HG03039 (cell line): ENCODE measurements at regions not wholly inside any gene's neighbourhood (a gene's known extent, or its start where the extent isn't known, plus 50 kb on each side); places are given as distances from the start of the nearest gene placed in this dataset.

Experiments
- ATAC-seq: cut with Tn5 transposase; IDR thresholded peaks from one replicate; pipeline ENCODE4 v1.9.1; 2021; ENCODE audit warnings: mild to moderate bottlenecking, moderate library complexity; ENCODE audit not compliant: unreplicated experiment

DNA sequence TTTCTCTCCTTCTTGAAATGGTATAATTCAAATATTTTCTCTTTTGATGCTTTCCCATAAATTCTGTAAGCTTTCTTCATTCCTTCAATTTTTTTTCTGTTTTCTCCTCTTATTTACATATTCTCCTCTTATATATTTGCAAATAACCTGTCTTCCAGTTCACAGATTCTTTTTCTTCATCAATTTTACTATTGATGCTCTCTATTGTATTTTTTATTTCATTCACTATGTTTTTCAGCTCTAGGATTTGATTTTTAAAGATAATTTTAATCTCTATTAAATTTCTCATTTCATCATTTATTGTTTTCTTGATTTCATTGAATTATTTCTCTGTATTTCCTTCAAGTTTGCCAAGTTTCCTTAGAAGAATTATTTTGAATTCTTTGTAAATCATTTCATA is 54.0 kb upstream of the PRPS1L1 start:
- no peak for ATAC-seq

GRCh38 chr7:18082169-18082568 is 54.5 kb upstream of the PRPS1L1 start:
- no peak for ATAC-seq

GRCh38 chr7:18086165-18087025 is 58.7 kb upstream of the PRPS1L1 start:
- ATAC-seq = no peak

DNA sequence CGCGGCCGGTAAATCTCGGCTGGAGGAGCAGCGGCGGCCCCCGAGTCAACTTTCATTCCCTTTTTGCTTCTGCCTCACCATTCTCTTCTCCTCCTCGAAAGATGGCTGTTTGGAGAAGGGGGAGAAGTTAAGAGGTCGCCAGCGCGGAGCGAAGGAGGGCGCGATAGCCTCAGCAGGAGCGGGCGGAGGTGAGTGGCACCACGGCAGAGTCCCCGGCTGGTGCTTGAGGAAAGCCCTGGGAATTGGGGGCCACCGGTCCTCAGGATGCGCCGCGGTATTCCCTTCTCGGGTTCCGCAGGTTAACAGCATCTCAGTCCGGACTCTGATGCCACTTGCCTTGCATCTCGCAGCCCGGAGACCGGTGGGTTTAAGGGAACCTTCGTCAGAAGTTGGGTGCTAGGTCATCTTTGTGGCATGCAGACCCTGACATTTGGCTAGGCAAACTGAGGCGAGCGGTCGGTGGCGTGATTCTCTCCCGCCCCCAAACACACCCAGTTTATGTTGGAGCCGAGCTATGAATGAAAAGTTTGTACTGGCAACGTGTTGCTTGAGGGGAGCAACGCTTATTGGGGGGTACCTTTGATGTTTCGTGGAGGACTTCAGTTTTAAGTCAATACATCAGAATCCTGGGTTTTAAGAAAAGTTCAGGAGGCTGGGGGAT is 59.5 kb upstream of the PRPS1L1 start:
- ATAC-seq = no peak

DNA sequence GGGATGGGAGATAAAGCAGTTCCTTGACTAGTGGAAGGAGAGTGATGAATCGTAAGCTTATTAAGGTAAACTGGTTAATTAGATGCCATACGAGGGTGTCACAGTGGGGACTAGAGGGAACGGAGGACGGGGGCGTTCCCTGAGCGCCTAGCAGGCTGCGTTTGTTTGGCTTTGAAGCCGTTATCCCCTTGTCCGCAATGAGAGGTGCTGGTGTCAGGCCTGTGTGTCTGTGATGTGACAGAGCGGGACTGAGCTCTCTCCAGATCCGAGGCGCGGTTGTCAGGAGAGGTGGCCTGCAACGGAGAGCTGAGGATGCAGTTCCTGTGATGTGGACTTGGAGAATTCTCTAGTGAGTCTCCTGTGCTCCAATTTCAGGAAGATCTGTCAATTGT is 60.0 kb upstream of the PRPS1L1 start:
- ATAC-seq = no peak

- no peak for ATAC-seq
Observed at GRCh38 chr7:18096087-18096486, 68.4 kb upstream of the PRPS1L1 start.

- no peak for ATAC-seq
Observed at GRCh38 chr7:18102576-18102975, 74.9 kb upstream of the PRPS1L1 start.

DNA sequence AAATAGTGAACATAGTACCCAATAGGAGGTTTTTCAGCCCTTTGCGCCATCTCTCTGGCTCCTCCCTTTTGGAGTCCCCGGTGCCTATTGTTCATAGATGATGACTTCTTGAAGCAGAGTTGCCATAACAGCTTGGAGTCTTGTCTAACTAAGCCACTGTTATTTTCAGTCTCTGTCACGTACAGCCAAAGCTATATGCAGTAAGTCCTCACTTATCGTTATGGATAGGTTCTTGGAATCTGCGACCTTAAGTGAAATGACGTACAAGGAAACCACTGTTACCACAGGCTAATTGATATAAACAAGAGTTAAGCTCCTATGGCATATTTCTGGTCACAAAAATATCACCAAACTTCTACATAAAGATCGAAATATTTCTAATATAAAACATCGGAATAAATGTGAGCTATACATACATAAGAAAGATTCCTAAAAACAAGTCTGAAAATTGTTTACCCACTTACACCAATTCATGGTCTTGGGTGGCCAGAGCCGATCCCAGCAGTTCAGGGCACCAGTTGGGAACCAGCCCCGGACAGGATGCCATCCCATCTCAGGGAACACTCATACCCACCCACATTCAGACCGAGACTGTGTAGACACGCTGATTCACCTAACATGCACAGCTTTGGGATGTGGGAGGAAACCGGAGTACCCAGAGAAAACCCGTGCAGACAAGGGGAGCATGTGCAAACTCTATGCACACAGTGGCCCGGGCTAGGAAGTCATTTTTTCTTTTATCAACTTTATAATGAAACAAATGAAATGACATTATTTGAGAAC is 76.0 kb upstream of the PRPS1L1 start:
- ATAC-seq = no peak

GRCh38 chr7:18109762-18110161 is 82.1 kb upstream of the PRPS1L1 start:
- ATAC-seq = no peak

GRCh38 chr7:18116661-18117060 is 89.0 kb upstream of the PRPS1L1 start:
- no peak for ATAC-seq

GRCh38 chr7:18117482-18117881 is 89.8 kb upstream of the PRPS1L1 start:
- ATAC-seq = no peak

- no peak for ATAC-seq
Observed at GRCh38 chr7:18119985-18120384, 92.3 kb upstream of the PRPS1L1 start.

DNA sequence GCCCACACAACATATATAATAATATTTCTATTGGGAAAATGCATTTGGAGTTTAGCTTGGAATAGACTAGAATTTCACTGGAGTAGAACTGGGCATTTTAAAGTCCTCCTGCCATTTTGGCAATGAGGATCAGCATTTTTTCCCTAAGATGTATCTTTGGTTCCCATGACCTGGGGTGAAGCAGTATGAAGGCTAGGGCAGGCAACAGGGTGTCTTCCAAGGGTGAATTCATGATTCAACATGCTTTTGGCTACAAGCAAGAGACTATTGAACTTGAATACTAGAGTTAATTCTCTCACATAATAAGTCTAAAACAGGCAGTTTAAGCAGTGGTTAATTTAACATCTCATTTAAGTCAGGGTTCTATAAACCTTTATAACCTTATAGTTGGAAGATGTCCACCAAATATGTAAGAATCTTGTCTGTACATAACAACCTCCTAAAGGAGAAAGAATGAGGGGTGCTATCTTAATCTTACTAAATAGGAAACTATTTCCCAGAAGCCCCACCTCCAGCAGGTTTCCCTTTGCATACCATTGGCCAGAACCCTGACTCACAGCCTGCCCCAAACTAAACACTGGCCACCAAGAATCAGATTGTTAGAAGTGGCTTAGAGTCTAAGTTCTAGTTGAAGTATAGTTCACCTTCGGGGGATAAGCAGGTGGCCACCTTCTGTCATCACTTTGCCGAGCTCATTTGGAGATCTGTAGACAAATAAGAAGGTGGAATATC is 96.0 kb upstream of the PRPS1L1 start:
- ATAC-seq = no peak

- no peak for ATAC-seq
Observed at GRCh38 chr7:18125476-18125875, 97.8 kb upstream of the PRPS1L1 start.

DNA sequence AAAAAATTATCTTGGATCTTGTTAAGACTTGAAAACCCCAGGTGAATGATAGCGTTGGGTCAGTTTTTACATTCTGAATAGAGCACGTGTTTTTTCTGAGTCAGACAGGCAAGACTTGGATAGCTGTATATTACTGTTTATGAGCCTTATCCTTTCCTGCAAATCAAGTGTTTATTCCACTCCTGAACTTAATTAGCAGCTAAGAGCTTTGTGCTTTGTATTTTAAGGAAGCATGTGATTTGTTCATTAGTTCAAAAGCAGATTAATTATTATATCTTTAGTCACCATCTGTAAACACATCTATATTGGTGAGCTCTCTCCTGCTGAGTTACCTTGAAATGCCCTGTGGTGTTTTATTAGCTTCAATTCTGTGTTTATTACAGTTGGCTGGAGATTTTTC is 98.6 kb upstream of the PRPS1L1 start:
- no peak for ATAC-seq

DNA sequence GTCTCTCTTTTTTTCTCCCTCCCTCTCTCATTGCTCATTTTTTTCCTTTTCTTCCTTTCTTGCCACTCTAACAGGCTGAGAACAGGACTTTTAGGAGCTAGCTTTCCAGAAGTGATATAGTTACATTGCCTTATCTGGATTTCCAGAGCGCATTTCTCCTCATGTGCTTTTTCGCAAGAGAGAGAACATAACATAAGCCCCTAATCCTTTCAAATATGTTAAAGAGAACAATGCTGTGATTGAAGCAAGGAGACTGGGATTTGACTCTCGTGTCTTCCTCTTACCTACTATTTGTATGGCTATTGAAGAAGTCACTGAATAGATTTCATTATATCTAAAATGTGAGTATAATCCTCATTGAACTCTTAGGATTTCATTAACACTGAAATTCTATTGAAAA is 101.2 kb upstream of the PRPS1L1 start:
- ATAC-seq = no peak

DNA sequence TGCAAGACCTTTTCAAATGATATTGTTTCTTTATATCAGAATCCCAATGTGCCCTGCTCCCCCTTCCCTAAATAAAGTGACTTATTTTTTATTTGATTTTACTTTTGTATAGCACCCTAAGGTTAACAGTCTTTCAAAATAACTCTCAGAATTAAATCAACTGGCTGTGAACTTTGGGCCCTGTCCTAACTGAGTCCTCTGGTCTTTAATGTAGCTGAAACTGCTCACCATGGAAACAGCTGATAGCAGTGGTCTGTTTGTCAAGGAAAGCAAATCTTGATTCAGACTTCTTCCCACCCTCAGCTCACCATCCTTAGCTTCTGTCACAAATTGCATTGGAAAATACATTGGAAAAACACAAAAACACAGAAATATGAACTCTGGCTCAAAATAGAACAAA is 105.2 kb upstream of the PRPS1L1 start:
- ATAC-seq = no peak

DNA sequence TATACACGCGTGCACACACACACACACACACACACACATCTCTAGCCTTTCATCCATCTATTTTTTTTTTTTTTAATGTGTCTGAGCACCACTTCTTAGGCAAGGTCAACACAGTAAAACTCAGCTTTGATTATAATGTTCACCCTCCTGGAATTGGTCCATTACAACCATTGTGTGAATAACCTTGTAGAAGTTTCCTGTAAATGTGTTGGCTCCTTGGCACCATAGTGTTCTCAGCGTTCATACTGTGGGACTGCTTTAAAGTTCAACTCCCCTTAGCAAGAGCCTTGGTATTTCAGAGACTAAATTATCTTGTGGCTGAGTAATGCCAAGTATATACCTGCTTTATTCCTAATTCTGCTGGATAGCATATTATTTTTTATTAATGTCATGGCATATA is 106.3 kb upstream of the PRPS1L1 start:
- ATAC-seq = no peak

DNA sequence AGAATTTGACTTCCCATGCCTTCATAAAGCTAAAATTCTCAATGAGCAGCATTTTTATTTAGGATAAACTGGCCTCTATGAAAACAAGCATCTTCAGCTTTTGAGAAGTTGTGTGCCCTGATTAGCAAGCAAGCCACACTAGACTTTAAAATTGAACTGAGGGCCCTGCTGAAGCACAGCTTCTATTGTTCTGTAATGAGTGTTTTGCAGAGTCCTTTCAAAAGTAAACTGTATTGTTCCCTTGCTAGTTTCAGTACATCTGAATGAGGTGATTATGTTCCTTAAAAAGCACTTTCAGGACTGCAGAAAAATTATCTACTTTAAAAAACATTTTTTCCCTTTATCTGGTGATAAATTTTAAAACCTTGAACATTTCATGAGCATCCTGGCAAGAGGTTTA is 113.3 kb upstream of the PRPS1L1 start:
- ATAC-seq = no peak

DNA sequence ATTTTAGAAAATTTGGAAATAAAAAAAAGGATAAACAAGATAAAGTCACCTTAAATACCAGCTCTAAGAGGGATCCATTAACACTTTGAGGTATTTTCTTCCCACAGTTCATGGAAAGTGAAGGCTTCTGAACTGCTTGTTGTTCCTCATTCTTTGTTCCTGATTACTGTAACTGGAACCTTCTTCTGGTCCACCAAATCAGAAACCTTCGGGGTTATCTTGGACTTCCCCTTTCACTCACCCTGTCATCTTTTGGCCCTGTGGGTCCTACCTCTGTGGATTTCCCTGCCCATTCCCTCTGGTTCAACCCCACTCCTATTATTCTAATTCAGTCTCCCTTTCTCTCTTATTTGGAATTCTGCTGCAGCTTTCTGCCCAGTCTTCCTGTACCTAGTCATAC is 116.5 kb upstream of the PRPS1L1 start:
- ATAC-seq = no peak

- no peak for ATAC-seq
Observed at GRCh38 chr7:18145160-18145559, 117.5 kb upstream of the PRPS1L1 start.
